Activated CD8-positive, alpha-beta T cell treated with anti-CD3 and anti-CD28 coated beads for 36 hours (primary cell): ENCODE measurements at regions not wholly inside any gene's neighbourhood (a gene's known extent, or its start where the extent isn't known, plus 50 kb on each side); places are given as distances from the start of the nearest gene placed in this dataset.

Experiments
- ATAC-seq: fragments of 200-7000 bp; cut with Tn5 transposase; one replicate; pipeline ENCODE4 v1.10.0; 2021; ENCODE audit warnings: mild to moderate bottlenecking, moderate library complexity
- CTCF ChIA-PET: fragments of 350-600 bp; sonication (Branson Sonifier 250); formaldehyde crosslinking; loops from one replicate; lab custom pipeline; 2021; ENCODE audit warnings: antibody characterized with exemption; lab: Charles Lee
- POLR2A ChIA-PET: fragments of 350-600 bp; sonication (Branson Sonifier 250); formaldehyde crosslinking; loops from one replicate; lab custom pipeline; 2021; ENCODE audit warnings: antibody characterized with exemption; lab: Charles Lee
- DNase-seq: peaks from one replicate; pipeline ENCODE4 v3.0.0-alpha.2; 2020
- H3K27ac Mint-ChIP-seq: one replicate; pipeline ENCODE4 v1.8.0; 2021; ENCODE audit warnings: mild to moderate bottlenecking, mixed read lengths
- H3K27me3 Mint-ChIP-seq: one replicate; pipeline ENCODE4 v1.8.0; 2021; ENCODE audit warnings: mixed read lengths
- H3K36me3 Mint-ChIP-seq: one replicate; pipeline ENCODE4 v1.8.0; 2021; ENCODE audit warnings: low read depth, mixed read lengths
- H3K4me1 Mint-ChIP-seq: one replicate; pipeline ENCODE4 v1.8.0; 2021; ENCODE audit warnings: low read depth, mixed read lengths
- H3K4me3 Mint-ChIP-seq: one replicate; pipeline ENCODE4 v1.8.0; 2021; ENCODE audit warnings: mild to moderate bottlenecking, moderate library complexity, mixed read lengths
- H3K9me3 Mint-ChIP-seq: one replicate; pipeline ENCODE4 v1.8.0; 2021; ENCODE audit warnings: mixed read lengths
- CTCF ChIP-seq: fragments of 200-600 bp; IDR thresholded peaks from one replicate; pipeline ENCODE4 v1.8.0; 2022; ENCODE audit warnings: antibody characterized with exemption, mild to moderate bottlenecking
- intact Hi-C: fragments of 100-400 bp; cut with micrococcal nuclease; formaldehyde crosslinking; loops from one replicate; pipeline ENCODE4 v1.10.0; 2022

- intact Hi-C loops = no loop called here
- H3K4me3 Mint-ChIP-seq = no peak overlapping the region
- ATAC-seq = no peak
- TF ChIP-seq CTCF = no peak
- peaks cover 3% of the 10 kb centered on the region for H3K9me3 Mint-ChIP-seq
- H3K36me3 Mint-ChIP-seq = no peaks in the 10 kb centered on the region
- DNase-seq = no peak
- H3K4me1 Mint-ChIP-seq = peaks cover 3% of the 10 kb centered on the region
- H3K27me3 Mint-ChIP-seq = no peaks in the 10 kb centered on the region
- no peak overlapping the region for H3K27ac Mint-ChIP-seq
- ChIA-PET POLR2A (interaction anchor here (0.6 kb wide), 1 partner anchor 83 kb away, joined by 3 read pairs; no protein-coding TSS in a partner anchor), CTCF (no interaction called here)
These were observed 140.4 kb upstream of the TAB2 start for GRCh38 chr6:149176971-149177667.

GRCh38 chr6:149179431-149179830 is 138.1 kb upstream of the TAB2 start:
- no peak for TF ChIP-seq CTCF
- Mint-ChIP-seq H3K27ac (no peak overlapping the region), H3K9me3 (peaks cover 3% of the 10 kb centered on the region), H3K36me3 (no peaks in the 10 kb centered on the region), H3K4me3 (no peak overlapping the region), H3K27me3 (no peaks in the 10 kb centered on the region), H3K4me1 (peaks cover 3% of the 10 kb centered on the region)
- POLR2A ChIA-PET = interaction anchor here (0.7 kb wide), 1 partner anchor 184 kb away, joined by 3 read pairs; no protein-coding TSS in a partner anchor
- intact Hi-C loops = no loop called here
- CTCF ChIA-PET = no interaction called here
- ATAC-seq = no peak
- no peak for DNase-seq

- DNase-seq (no peak), ATAC-seq (no peak)
- no peak for TF ChIP-seq CTCF
- Mint-ChIP-seq H3K27me3 (no peaks in the 10 kb centered on the region), H3K27ac (no peak overlapping the region), H3K4me3 (no peak overlapping the region), H3K9me3 (peaks cover 3% of the 10 kb centered on the region), H3K4me1 (no peaks in the 10 kb centered on the region), H3K36me3 (no peaks in the 10 kb centered on the region)
- ChIA-PET POLR2A (interaction anchor here (1.1 kb wide), 1 partner anchor 29 kb away, joined by 3 read pairs; no protein-coding TSS in a partner anchor), CTCF (interaction anchor here (1.0 to 2.2 kb wide), 4 partner anchors 9 to 99 kb away, joined by 3 to 8 read pairs (median 3); no protein-coding TSS in a partner anchor)
- intact Hi-C loops = no loop called here
These were observed 136.2 kb upstream of the TAB2 start for GRCh38 chr6:149181304-149181703.

GRCh38 chr6:149182262-149182661 is 135.2 kb upstream of the TAB2 start:
- DNase-seq = no peak
- intact Hi-C loops = no loop called here
- ChIA-PET CTCF (interaction anchor here (0.6 to 2.2 kb wide), 3 partner anchors 8 to 154 kb away, joined by 3 to 8 read pairs (median 5); no protein-coding TSS in a partner anchor), POLR2A (no interaction called here)
- no peaks in the 10 kb centered on the region for H3K36me3 Mint-ChIP-seq
- H3K27me3 Mint-ChIP-seq = no peaks in the 10 kb centered on the region
- no peak for TF ChIP-seq CTCF
- H3K4me1 Mint-ChIP-seq = no peaks in the 10 kb centered on the region
- H3K9me3 Mint-ChIP-seq = peaks cover 4% of the 10 kb centered on the region
- H3K27ac Mint-ChIP-seq = no peak overlapping the region
- no peak overlapping the region for H3K4me3 Mint-ChIP-seq
- ATAC-seq = no peak

GRCh38 chr6:149184523-149184922 is 133.0 kb upstream of the TAB2 start:
- TF ChIP-seq CTCF = no peak
- no peaks in the 10 kb centered on the region for H3K27me3 Mint-ChIP-seq
- ATAC-seq (no peak), DNase-seq (no peak)
- H3K4me3 Mint-ChIP-seq = no peak overlapping the region
- no peaks in the 10 kb centered on the region for H3K36me3 Mint-ChIP-seq
- H3K4me1 Mint-ChIP-seq = no peaks in the 10 kb centered on the region
- ChIA-PET CTCF (interaction anchor here (0.8 kb wide), 1 partner anchor 47 kb away, joined by 3 read pairs; no protein-coding TSS in a partner anchor), POLR2A (no interaction called here)
- H3K9me3 Mint-ChIP-seq = peaks cover 7% of the 10 kb centered on the region
- intact Hi-C loops = no loop called here
- no peak overlapping the region for H3K27ac Mint-ChIP-seq
